ENCODE measurements at regions not wholly inside any gene's neighbourhood (a gene's known extent, or its start where the extent isn't known, plus 50 kb on each side); places are given as distances from the start of the nearest gene placed in this dataset.

- POLR2A ChIA-PET = no interaction called here
- no peaks in the 10 kb centered on the region for H3K36me3 ChIP-seq (replicated peaks in 1 of 2; ENCODE audit: control insufficient read depth in 1 of 2, insufficient read depth in 2 of 2, low read length in 1 of 2)
- no peaks in the 10 kb centered on the region for H3F3A ChIP-seq (replicated peaks; ENCODE audit: insufficient read depth)
- H3K79me2 ChIP-seq (ENCODE audit: insufficient read depth) = no peaks in the 10 kb centered on the region
- H3K9me2 ChIP-seq = no peaks in the 10 kb centered on the region
- no peaks in the 10 kb centered on the region for H3K9me3 ChIP-seq
- CTCF ChIA-PET = no interaction called here
- H3K4me3 ChIP-seq (ENCODE audit: low read depth in 2 of 2, low read length in 1 of 2) = no peak overlapping the region
- H3K9ac ChIP-seq = no peak overlapping the region
- no peak overlapping the region for H3K4me2 ChIP-seq
- no peak overlapping the region for H2AFZ ChIP-seq (ENCODE audit: low read depth)
- H4K20me1 ChIP-seq (ENCODE audit: insufficient read depth) = no peaks in the 10 kb centered on the region
- H3K27ac ChIP-seq (ENCODE audit: low read depth in 2 of 2, low read length in 1 of 2) = no peak overlapping the region
- no peaks in the 10 kb centered on the region; the same call in 1 of the 2 replicates for H3K27me3 ChIP-seq (ENCODE audit: insufficient read depth)
- DNase-seq = no peak
- H3K4me1 ChIP-seq (ENCODE audit: control insufficient read depth in 1 of 2, insufficient read depth in 2 of 2, low read depth in 1 of 2, low read length in 1 of 2) = peaks cover 0 to 10% of the 10 kb centered on the region in 2 experiments; a peak in 1 of 4 replicates
- WGBS (ENCODE audit: low lambda C conversion rate) = 54% methylated on average over 6 of the region's 6 CpGs
- TF ChIP-seq CHD2 (IDR thresholded peaks at IDR 0.05; ENCODE audit: low read length, partially characterized antibody) = no peak
- TF ChIP-seq RCOR1 (IDR thresholded peaks at IDR 0.05; ENCODE audit: low read length) = no peak
- TF ChIP-seq MXI1 (IDR thresholded peaks at IDR 0.05; ENCODE audit: low read depth, low read length) = no peak
Observed at GRCh38 chr6:44564906-44565524, 177.5 kb downstream of the CDC5L start.

- ChIA-PET POLR2A (no interaction called here), CTCF (no interaction called here)
- no peaks in the 10 kb centered on the region for H3K9me3 ChIP-seq
- no peak for DNase-seq
- H2AFZ ChIP-seq (ENCODE audit: low read depth) = no peak overlapping the region
- no peaks in the 10 kb centered on the region for H3K27me3 ChIP-seq (ENCODE audit: insufficient read depth)
- no peaks in the 10 kb centered on the region for H3K36me3 ChIP-seq (replicated peaks in 1 of 2; ENCODE audit: control insufficient read depth in 1 of 2, insufficient read depth in 2 of 2, low read length in 1 of 2)
- H3K4me1 ChIP-seq (ENCODE audit: control insufficient read depth in 1 of 2, insufficient read depth in 2 of 2, low read depth in 1 of 2, low read length in 1 of 2) = no peaks in the 10 kb centered on the region
- no peak overlapping the region for H3K27ac ChIP-seq (ENCODE audit: low read depth in 2 of 2, low read length in 1 of 2)
- H3K4me3 ChIP-seq (ENCODE audit: low read depth in 2 of 2, low read length in 1 of 2) = no peak overlapping the region
- H3F3A ChIP-seq (replicated peaks; ENCODE audit: insufficient read depth) = no peaks in the 10 kb centered on the region
- H3K9ac ChIP-seq = no peak overlapping the region
- no peak overlapping the region for H3K4me2 ChIP-seq
- no peaks in the 10 kb centered on the region for H3K9me2 ChIP-seq
- no peaks in the 10 kb centered on the region for H3K79me2 ChIP-seq (ENCODE audit: insufficient read depth)
- no peaks in the 10 kb centered on the region for H4K20me1 ChIP-seq (ENCODE audit: insufficient read depth)
- TF ChIP-seq ZBTB33 (IDR thresholded peaks at IDR 0.05; ENCODE audit: borderline replicate concordance, low read depth) (no peak), RXRA (IDR thresholded peaks at IDR 0.05; ENCODE audit: borderline replicate concordance, low read depth) (no peak), RAD21 (IDR thresholded peaks at IDR 0.05; ENCODE audit: low read length) (no peak), ELF1 (IDR thresholded peaks at IDR 0.05) (no peak), REST (IDR thresholded peaks at IDR 0.05; ENCODE audit: low read depth, low read length) (no peak), RCOR1 (IDR thresholded peaks at IDR 0.05; ENCODE audit: low read length) (no peak), FOSL2 (IDR thresholded peaks at IDR 0.05; ENCODE audit: borderline replicate concordance, low read depth) (no peak), JUND (IDR thresholded peaks at IDR 0.05) (no peak), CTCF (IDR thresholded peaks at IDR 0.05) (no peak), RFX5 (IDR thresholded peaks at IDR 0.05; ENCODE audit: low read length) (no peak)
- WGBS (ENCODE audit: low lambda C conversion rate) = 78% methylated on average over 2 of the region's 4 CpGs
Observed at GRCh38 chr6:44567406-44567805, 179.9 kb downstream of the CDC5L start.

Data from SK-N-SH (cell line).